Common myeloid progenitor, CD34-positive (primary cell): ENCODE measurements at regions not wholly inside any gene's neighbourhood (a gene's known extent, or its start where the extent isn't known, plus 50 kb on each side); places are given as distances from the start of the nearest gene placed in this dataset.

ENCODE experiments used
- CTCF ChIA-PET: fragments of 350-600 bp; sonication (Branson Sonifier 250); formaldehyde crosslinking; loops from one replicate; lab custom pipeline; 2021; ENCODE audit warnings: antibody characterized with exemption; lab: Charles Lee
- POLR2A ChIA-PET: fragments of 350-600 bp; sonication (Branson Sonifier 250); formaldehyde crosslinking; loops from one replicate; lab custom pipeline; 2021; ENCODE audit warnings: antibody characterized with exemption; lab: Charles Lee
- DNase-seq, 3 donors: peaks; one replicate each; pipeline versions ENCODE4 v3.0.0 to v3.0.0-alpha.2; 2013
- H3K27ac ChIP-seq, 2 experiments: 1 replicate in 1 of 2; 2 replicates in 1 of 2; pipeline ENCODE4 v1.7.0; 2013; ENCODE audit warnings: inconsistent platforms in 2 of 2, low read length in 2 of 2, mild to moderate bottlenecking in 2 of 2, low read depth in 1 of 2, moderate library complexity in 1 of 2; ENCODE audit not compliant: severe bottlenecking in 2 of 2, insufficient read depth in 1 of 2, poor library complexity in 1 of 2
- H3K27me3 ChIP-seq, 5 experiments: replicated peaks in 2 of 5; 1 replicate in 3 of 5; 2 replicates in 2 of 5; pipeline versions ENCODE4 v1.6.1 to v1.7.0; 2013; ENCODE audit warnings: low read length in 4 of 5, mild to moderate bottlenecking in 2 of 5, moderate library complexity in 2 of 5, inconsistent platforms in 1 of 5; ENCODE audit not compliant: insufficient read depth in 5 of 5, control insufficient read depth in 4 of 5
- H3K36me3 ChIP-seq, 4 experiments: 1 replicate in 2 of 4; 2 replicates in 2 of 4; pipeline versions ENCODE4 v1.6.1 to v1.7.0; 2013; ENCODE audit warnings: low read length in 3 of 4, control low read depth in 1 of 4, mild to moderate bottlenecking in 1 of 4; ENCODE audit not compliant: control insufficient read depth in 4 of 4, insufficient read depth in 4 of 4
- H3K4me1 ChIP-seq, 4 experiments: 1 replicate in 3 of 4; 2 replicates in 1 of 4; pipeline versions ENCODE4 v1.6.1 to v1.7.1; 2013; ENCODE audit warnings: low read length in 3 of 4, mild to moderate bottlenecking in 3 of 4, control low read depth in 1 of 4, inconsistent platforms in 1 of 4, moderate library complexity in 1 of 4; ENCODE audit not compliant: control insufficient read depth in 4 of 4, insufficient read depth in 4 of 4; ENCODE audit errors: control extremely low read depth in 1 of 4
- H3K4me3 ChIP-seq, 7 experiments: 1 replicate in 4 of 7; 2 replicates in 3 of 7; pipeline versions ENCODE4 v1.5.1 to v1.7.0; 2013; ENCODE audit warnings: mild to moderate bottlenecking in 7 of 7, low read length in 6 of 7, moderate library complexity in 6 of 7, inconsistent platforms in 2 of 7, low read depth in 2 of 7, control low read depth in 1 of 7; ENCODE audit not compliant: insufficient read depth in 4 of 7, control insufficient read depth in 1 of 7; ENCODE audit errors: extremely low read depth in 1 of 7
- H3K9me3 ChIP-seq, 5 experiments: 1 replicate in 4 of 5; 2 replicates in 1 of 5; pipeline versions ENCODE4 v1.6.1 to v1.7.1; 2013; ENCODE audit warnings: low read length in 4 of 5, mild to moderate bottlenecking in 2 of 5, inconsistent platforms in 1 of 5, low read depth in 1 of 5, moderate library complexity in 1 of 5; ENCODE audit not compliant: control insufficient read depth in 4 of 5, insufficient read depth in 2 of 5; ENCODE audit errors: control extremely low read depth in 1 of 5
- WGBS: methylation state at CpG from one replicate; pipeline ENCODE4 v1.1.5; 2013; ENCODE audit not compliant: insufficient coverage; 5-methylcytosine and 5-hydroxymethylcytosine counted together

- H3K4me1 ChIP-seq, result no peaks in the 10 kb centered on the region
- H3K9me3 ChIP-seq, result peaks cover 0 to 2% (median 0%) of the 10 kb centered on the region in 5 experiments
- no peak for DNase-seq
- H3K27me3 ChIP-seq, result no peaks in the 10 kb centered on the region
- WGBS, result 100% methylated on average over 2 of the region's 2 CpGs
- CTCF ChIA-PET, result no interaction called here
- H3K36me3 ChIP-seq, result no peaks in the 10 kb centered on the region
- no peak overlapping the region for H3K27ac ChIP-seq
- H3K4me3 ChIP-seq, result no peak overlapping the region
- POLR2A ChIA-PET, result no interaction called here
Measured at GRCh38 chr13:76645632-76646031, 240.6 kb downstream of the KCTD12 start.

GRCh38 chr13:76644906-76645305, 241.3 kb downstream of the KCTD12 start:
- no peak overlapping the region for H3K27ac ChIP-seq
- WGBS, result no CpG with 5 or more reads among the region's 1 CpG
- ChIA-PET CTCF (no interaction called here), POLR2A (no interaction called here)
- peaks cover 0 to 2% (median 0%) of the 10 kb centered on the region in 5 experiments for H3K9me3 ChIP-seq
- no peaks in the 10 kb centered on the region for H3K4me1 ChIP-seq
- H3K36me3 ChIP-seq, result no peaks in the 10 kb centered on the region
- H3K4me3 ChIP-seq, result no peak overlapping the region
- no peak for DNase-seq
- H3K27me3 ChIP-seq, result no peaks in the 10 kb centered on the region

GRCh38 chr13:76643596-76643995, 242.6 kb downstream of the KCTD12 start:
- H3K36me3 ChIP-seq, result no peaks in the 10 kb centered on the region
- no peaks in the 10 kb centered on the region for H3K27me3 ChIP-seq
- no peak overlapping the region for H3K27ac ChIP-seq
- peaks cover 0 to 2% (median 0%) of the 10 kb centered on the region in 5 experiments for H3K9me3 ChIP-seq
- H3K4me1 ChIP-seq, result no peaks in the 10 kb centered on the region
- no peak overlapping the region for H3K4me3 ChIP-seq
- ChIA-PET POLR2A (no interaction called here), CTCF (no interaction called here)
- 73% methylated on average over 3 of the region's 4 CpGs for WGBS
- no peak for DNase-seq

DNA sequence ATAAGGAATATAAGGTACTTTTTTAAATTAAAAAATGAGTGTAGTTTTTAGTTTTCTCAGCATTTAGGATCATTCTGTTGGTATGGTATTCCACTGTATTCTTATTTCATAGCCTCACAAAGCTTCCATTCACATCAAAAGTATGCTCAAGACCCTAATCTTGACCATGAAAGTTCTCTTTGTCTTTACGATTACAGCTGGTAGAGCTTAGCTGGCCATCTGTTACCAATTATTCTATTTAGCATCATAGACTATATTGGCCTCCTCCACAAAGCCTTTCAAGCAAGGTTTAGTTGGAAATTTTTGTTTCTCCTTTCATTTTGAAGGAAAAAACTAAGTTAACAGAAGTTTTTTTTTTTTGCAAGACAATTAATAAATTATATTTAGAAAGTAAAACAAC, 245.1 kb downstream of the KCTD12 start:
- WGBS, result 100% methylated on average over 1 of the region's 1 CpG

DNA sequence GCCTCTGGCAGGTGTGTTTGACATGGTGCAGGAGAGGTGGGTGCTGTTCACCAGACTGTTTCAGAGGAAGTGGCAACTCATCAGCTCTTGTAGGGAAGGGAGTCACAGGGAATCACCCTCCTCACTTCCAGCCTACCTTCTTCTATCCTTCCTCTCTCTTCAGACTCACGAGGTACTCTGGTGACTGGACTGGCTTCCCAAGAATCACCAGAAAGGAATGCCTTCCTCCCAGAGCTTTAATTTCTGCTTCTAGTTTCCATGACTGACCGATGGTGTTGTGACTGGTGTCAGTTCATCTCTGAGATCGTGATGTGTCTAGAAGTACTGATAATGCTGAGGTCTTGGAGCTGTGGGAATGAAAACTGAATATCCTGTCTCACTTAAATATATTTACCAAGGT, 247.3 kb downstream of the KCTD12 start:
- Histone ChIP-seq H3K9me3 (no peaks in the 10 kb centered on the region), H3K36me3 (no peaks in the 10 kb centered on the region), H3K4me3 (no peak overlapping the region), H3K27ac (no peak overlapping the region), H3K4me1 (no peaks in the 10 kb centered on the region), H3K27me3 (no peaks in the 10 kb centered on the region)
- ChIA-PET CTCF (no interaction called here), POLR2A (no interaction called here)
- no peak for DNase-seq
- WGBS, result no CpG with 5 or more reads among the region's 3 CpGs

More for the DNA sequence above, 245.1 kb downstream of the KCTD12 start:
- Histone ChIP-seq H3K4me3 (no peak overlapping the region), H3K36me3 (no peaks in the 10 kb centered on the region), H3K27me3 (no peaks in the 10 kb centered on the region), H3K9me3 (no peaks in the 10 kb centered on the region), H3K4me1 (no peaks in the 10 kb centered on the region), H3K27ac (no peak overlapping the region)
- no peak for DNase-seq
- ChIA-PET CTCF (no interaction called here), POLR2A (no interaction called here)

DNA sequence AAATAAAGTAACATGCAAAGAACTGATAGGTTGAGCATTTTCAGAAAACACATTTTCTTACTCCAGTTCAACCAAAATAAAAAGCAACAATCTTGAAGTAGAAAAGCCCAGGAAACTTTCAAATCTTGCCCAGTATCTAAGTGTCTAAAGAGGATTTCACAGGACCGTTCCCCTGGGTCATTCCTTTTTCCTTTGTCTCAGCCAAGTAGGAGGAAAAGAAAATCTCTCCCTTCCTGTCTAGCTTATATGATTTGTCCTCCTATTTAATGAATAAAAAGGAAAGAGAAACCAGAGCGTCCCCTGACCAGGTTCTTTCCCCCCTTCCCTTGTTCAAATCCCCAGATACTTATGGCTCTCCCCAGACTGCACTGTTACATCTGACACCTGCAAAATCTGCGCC, 248.0 kb downstream of the KCTD12 start:
- 100% methylated on average over 3 of the region's 3 CpGs for WGBS

GRCh38 chr13:76637641-76638141, 248.5 kb downstream of the KCTD12 start:
- DNase-seq, result no peak
- whole genome bisulfite sequencing, result no CpG with 5 or more reads among the region's 2 CpGs
- no peaks in the 10 kb centered on the region for H3K4me1 ChIP-seq
- H3K4me3 ChIP-seq, result no peak overlapping the region
- ChIA-PET CTCF (interaction anchor here (1.2 kb wide), 1 partner anchor 26 kb away, joined by 3 read pairs; no protein-coding TSS in a partner anchor), POLR2A (no interaction called here)
- no peaks in the 10 kb centered on the region for H3K27me3 ChIP-seq
- no peak overlapping the region for H3K27ac ChIP-seq
- no peaks in the 10 kb centered on the region for H3K9me3 ChIP-seq
- H3K36me3 ChIP-seq, result no peaks in the 10 kb centered on the region

More for the DNA sequence above, 248.0 kb downstream of the KCTD12 start:
- Histone ChIP-seq H3K4me1 (no peaks in the 10 kb centered on the region), H3K4me3 (no peak overlapping the region), H3K36me3 (no peaks in the 10 kb centered on the region), H3K9me3 (no peaks in the 10 kb centered on the region), H3K27ac (no peak overlapping the region), H3K27me3 (no peaks in the 10 kb centered on the region)
- ChIA-PET CTCF (no interaction called here), POLR2A (no interaction called here)
- DNase-seq, result no peak
